Stimulated activated CD4-positive, alpha-beta T cell treated with anti-CD3 and anti-CD28 coated beads, Interleukin-15, amount 100 ng/mL, for 1 hour (primary cell): ENCODE measurements at regions not wholly inside any gene's neighbourhood (a gene's known extent, or its start where the extent isn't known, plus 50 kb on each side); places are given as distances from the start of the nearest gene placed in this dataset.
"Not testable (repeated sequence)": the region's sequence is repeated elsewhere in the genome, so short reads cannot be mapped to it uniquely, and the experiment has no call there.

Experiments
- DNase-seq, 2 donors: peaks; one replicate each; pipeline ENCODE4 v3.0.0-alpha.2; 2020; ENCODE audit warnings: low read depth in 1 of 2, low spot score in 1 of 2

DNA sequence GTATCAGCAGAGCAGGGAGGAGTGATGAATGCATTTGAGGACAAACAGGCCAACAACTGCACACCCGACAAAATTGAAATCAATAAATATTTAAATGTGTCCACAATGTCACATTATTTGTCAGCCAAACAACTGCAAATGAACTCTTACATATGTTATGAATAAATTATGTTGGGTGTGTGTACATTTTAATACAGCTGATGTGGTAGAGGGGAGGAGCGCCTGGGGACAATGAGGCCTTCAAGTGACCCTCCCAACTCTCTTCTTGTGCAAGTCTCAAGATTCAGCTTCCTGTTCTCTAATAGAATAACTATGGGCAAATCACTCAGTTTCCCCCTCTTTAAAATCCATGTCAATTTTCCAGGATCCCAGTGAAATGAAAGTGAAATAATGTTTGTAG, 303.2 kb downstream of the TSHZ3 start:
- DNase-seq = no peak

- DNase-seq = no peak
Measured at GRCh38 chr19:31041461-31041860, 307.8 kb downstream of the TSHZ3 start.

GRCh38 chr19:31039151-31039550, 310.1 kb downstream of the TSHZ3 start:
- no peak for DNase-seq

DNA sequence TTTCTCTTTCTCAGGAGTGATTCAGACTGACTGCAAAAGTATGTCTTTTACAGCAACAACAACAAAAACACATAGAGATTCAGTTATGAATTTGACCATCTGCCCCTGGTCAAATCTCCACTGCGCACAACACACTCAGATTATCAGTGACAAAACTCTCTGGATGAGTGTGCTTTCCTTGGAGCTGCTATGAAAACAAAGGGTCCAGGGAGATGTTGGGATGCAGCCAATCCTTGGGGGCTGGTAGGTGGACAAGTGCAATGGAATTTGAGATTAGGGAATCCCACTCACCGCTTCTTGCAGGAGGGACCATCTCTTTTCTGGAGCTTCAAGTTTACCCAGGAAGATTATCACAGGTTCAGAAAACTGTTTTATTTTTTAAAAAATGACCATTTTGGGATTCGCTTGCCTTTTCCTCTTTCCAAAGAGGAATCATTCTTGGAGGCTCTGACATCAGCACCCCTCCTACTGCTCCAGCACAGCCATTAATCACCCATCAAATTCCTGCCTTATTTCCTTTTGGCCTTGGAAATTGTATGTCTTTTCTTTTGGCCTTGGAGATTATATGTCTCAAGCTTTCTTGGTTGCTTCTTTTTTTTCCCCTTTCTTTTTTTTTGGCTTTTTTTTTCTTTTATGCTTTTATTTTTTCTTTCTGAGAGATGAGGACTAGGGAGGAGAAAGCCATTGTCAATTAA, 311.8 kb downstream of the TSHZ3 start:
- no peak for DNase-seq

- DNase-seq = not testable (repeated sequence)
Measured at GRCh38 chr19:31031455-31031854, 317.8 kb downstream of the TSHZ3 start.

DNA sequence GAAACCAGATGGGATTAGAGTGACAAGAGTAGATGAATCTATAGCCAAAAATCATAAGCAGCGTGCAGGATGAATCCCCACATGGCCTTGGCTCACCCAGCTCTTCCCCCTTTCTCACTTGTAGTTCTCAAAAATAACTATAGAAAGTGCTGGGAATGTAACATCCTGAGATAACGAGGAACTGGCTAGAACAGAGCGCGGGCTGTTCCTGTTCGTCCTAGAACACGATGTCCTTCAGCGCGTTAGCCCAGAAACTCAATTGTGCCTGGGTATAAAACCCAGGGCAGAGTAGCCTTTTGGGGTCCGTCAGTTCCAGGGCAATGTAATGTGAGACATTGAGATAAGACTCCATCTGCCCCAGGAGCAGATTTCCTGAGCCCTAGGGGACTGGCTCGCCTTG, 326.2 kb downstream of the TSHZ3 start:
- no peak for DNase-seq

- no peak for DNase-seq
Measured at GRCh38 chr19:31018936-31019335, 330.3 kb downstream of the TSHZ3 start.

- no peak for DNase-seq
Measured at GRCh38 chr19:31015778-31016177, 333.5 kb downstream of the TSHZ3 start.

GRCh38 chr19:31014668-31015067, 334.6 kb downstream of the TSHZ3 start:
- no peak for DNase-seq

DNA sequence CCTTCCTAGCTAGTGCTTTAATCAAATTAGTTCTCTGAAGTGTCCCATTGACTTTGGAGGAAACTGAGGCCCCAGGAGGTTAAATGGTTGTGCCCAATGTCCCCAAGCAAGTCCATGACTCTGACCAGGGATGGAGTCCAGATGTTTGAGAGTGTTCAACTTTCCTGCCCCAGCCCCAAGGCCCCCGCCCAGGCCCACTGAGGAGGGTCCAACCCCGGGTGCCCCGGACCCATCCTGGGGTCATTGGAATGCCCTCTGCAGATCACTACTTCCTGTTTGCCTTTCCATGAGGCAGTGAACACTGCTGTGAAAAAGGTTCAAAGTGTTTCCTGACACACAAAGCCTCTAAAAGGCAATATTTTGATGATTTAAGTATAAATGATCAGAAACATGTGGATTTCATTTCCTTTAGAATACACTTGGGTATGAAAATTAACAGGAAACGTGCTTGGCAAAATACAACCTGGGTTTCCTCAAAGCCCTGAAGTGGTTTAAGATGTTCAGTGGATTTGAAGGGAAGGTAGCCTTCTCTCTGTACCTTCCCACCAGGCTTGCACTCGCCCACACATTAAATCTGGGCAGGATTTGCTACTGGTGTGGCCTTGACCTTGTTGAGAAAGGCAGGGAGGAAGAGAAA, 335.7 kb downstream of the TSHZ3 start:
- no peak for DNase-seq

DNA sequence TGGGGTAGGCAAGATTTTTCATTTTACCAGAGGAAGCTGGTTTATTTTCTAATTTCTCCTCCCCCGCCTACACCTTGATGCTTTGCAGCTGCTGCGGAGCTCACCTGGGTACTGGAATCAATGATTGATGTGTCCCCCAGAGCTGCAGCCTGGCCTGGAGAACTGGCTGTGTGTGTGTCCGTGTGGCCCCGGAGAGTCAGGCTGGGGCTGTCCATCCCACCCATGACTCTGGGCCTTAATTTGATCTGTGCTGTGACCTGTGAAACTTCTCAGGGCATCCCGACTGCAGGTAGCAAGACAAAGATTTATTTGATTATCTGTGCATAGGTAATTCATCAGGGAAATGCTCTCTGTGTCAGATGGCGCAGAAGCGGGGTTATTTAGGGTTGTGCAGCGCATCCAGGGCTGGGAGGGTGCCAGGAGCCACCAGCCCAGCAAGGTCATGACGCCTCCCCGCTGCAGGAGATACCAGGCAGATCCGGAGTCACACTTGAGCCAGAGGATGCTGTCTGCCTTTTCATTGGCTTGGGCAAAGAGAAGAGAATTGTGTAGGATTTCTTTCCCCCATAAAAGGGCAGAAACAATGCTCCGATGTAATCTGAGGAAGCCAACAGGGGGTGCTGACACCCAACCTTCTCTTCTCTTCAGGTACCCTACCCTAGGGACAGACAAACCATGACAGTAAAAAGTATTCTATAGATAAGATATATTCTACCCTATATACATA, 346.6 kb downstream of the TSHZ3 start:
- no peak for DNase-seq

GRCh38 chr19:31001991-31002390, 347.2 kb downstream of the TSHZ3 start:
- no peak for DNase-seq

DNA sequence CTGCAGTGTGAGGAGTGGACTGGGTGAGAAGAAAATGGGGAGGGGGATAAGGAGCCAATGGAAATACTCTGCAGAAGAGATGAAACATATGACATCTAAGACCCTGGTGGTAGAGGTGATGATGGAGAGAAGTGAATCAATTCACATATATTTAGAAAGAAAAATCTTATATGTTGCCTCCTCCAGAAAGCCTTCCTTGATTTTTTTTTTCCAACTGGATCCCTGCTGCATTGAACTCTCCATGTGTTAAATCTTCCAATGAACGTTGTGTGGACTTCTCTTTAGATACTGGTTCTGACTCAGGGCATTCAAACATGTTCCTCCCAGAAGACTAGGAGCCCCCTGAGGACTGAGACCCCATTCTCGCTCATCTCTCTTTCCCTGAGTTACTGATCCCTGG, 348.3 kb downstream of the TSHZ3 start:
- DNase-seq = no peak

DNA sequence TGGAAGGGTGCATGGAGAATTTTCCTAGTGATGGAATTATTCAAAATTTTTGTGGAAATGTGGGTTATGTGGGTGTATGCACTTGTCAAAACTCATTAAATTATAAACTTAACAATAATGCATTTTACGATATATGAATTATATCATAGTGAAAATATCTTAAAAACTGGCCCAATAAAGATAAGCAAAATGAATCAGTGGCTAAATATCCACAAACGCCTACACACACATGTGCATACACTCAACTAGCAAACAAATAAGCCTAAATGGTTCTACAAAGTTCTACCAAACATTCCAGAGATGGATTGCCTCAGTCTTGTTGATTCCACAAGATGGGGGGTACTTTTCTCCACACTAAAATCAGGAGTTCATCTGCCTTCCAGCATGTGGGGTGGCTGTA, 349.5 kb downstream of the TSHZ3 start:
- no peak for DNase-seq

DNA sequence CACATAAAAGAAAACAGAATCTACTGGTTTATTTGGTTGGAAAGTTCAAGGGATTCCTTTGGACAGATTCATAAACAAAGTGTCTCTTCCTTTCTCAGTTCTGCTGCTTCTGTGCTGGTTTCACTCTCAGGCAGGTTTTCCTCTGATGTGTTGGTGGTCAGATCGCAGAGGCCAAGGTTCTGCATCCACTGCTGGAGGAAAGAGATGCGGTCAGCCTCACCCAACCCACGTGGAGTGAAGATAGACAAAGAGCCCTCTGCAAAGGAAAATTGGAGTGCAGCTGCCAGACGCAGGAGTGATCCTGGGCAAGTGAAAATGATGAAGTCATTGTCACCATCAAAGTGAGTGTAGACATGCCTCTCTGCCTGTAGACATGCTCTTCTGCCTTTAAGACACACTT, 352.0 kb downstream of the TSHZ3 start:
- DNase-seq = no peak

DNA sequence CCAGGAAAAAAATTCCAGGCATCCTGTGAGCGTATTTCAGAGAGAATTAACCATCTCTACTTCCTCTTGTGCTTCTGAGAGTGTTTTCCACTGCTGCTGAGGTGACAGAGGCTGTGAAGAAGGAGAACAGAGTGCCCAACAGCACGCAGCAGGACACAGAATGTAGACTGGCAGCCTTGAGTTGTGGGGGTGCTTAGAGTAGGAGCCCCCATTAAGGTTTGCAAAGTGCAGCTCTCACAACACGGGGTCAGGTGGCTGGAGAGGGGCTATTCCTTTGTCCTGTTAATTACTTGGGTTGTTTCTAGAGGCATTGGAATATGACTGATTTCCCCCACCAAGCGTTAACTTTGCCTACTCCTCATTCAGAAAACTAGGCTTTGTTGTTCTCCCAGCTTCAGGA, 370.6 kb downstream of the TSHZ3 start:
- DNase-seq = no peak

GRCh38 chr19:30969591-30969990, 379.6 kb downstream of the TSHZ3 start:
- DNase-seq = no peak

DNA sequence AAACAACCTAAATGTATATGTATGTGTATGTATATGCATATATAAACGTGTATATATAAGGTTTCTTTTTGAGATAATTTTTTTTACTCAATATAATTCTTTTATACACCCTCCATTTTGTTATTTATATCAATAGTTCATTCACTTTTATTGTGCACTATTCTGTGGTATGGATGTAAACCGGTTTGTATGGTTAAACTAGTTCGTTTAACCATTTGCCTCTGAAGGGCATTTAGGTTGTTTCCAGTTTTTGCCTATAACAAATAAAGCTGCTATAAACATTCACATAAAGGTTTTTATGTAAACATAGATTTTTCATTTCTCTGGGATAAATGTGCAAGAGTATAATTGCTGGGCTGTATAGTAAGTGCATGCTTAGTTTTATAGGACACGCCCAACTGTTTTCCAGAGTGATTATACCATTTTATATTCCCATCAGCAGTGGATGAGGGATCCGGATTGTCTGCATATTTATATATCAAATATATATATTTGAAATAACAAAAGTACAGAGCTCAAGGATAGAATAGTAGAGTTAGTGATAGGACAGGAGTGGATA, 380.3 kb downstream of the TSHZ3 start:
- DNase-seq = no peak

GRCh38 chr19:30968210-30968609, 381.0 kb downstream of the TSHZ3 start:
- no peak for DNase-seq

GRCh38 chr19:30966486-30966885, 382.8 kb downstream of the TSHZ3 start:
- DNase-seq = no peak

DNA sequence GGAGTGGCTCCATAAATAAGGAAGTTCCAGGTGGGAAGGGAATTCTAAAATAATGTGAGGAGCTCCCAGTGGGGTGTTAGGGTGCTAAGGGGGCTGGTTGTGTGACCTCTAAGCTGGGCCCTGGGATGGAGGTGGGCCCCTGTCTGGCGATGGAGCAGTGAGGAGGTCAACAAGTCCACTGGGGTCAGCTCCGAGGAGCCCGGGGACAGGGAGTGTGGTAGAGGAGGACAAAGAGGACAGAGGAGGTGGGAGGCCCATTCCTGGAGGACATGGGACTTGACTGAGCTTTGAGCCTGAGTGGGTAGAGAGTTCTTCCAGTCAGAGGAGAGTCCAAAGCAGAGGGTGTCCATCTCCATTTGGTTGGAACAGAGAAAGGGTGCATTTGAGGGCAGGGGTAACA, 390.2 kb downstream of the TSHZ3 start:
- DNase-seq = no peak
